CD14-positive monocyte (primary cell): ENCODE measurements at regions not wholly inside any gene's neighbourhood (a gene's known extent, or its start where the extent isn't known, plus 50 kb on each side); places are given as distances from the start of the nearest gene placed in this dataset.

Source experiments
- DNase-seq, 3 donors: peaks; one replicate each; pipeline ENCODE4 v3.0.0-alpha.2; 2011 to 2022
- H2AFZ ChIP-seq: 2 replicates; pipeline ENCODE4 v1.6.0; 2012; ENCODE audit warnings: mild to moderate bottlenecking, low read depth, low read length, inconsistent platforms; ENCODE audit not compliant: insufficient read depth, poor library complexity, severe bottlenecking
- H3K27ac ChIP-seq, 2 donors: 1 replicate in 1 of 2; 2 replicates in 1 of 2; pipeline ENCODE4 v1.5.1; 2012 to 2013; ENCODE audit warnings: low read length in 2 of 2, control low read depth in 1 of 2, inconsistent platforms in 1 of 2, low read depth in 1 of 2, mild to moderate bottlenecking in 1 of 2
- H3K27me3 ChIP-seq, 2 donors: one replicate each; pipeline versions ENCODE4 v1.6.0 to v1.6.1; 2011 to 2013; ENCODE audit warnings: low read length in 2 of 2; ENCODE audit not compliant: control insufficient read depth in 2 of 2, insufficient read depth in 2 of 2
- H3K36me3 ChIP-seq, 2 donors: replicated peaks in 1 of 2; 1 replicate in 1 of 2; 2 replicates in 1 of 2; pipeline versions ENCODE4 v1.5.1 to v1.6.1; 2012 to 2013; ENCODE audit warnings: low read length in 2 of 2, control low read depth in 1 of 2, inconsistent platforms in 1 of 2, mild to moderate bottlenecking in 1 of 2; ENCODE audit not compliant: insufficient read depth in 2 of 2, control insufficient read depth in 1 of 2
- H3K4me1 ChIP-seq, 2 donors: 1 replicate in 1 of 2; 2 replicates in 1 of 2; pipeline versions ENCODE4 v1.5.1 to v1.6.1; 2012 to 2013; ENCODE audit warnings: low read length in 2 of 2, control low read depth in 1 of 2, inconsistent platforms in 1 of 2, mild to moderate bottlenecking in 1 of 2, moderate library complexity in 1 of 2; ENCODE audit not compliant: insufficient read depth in 2 of 2, control insufficient read depth in 1 of 2
- H3K4me2 ChIP-seq: replicated peaks from 2 replicates; pipeline ENCODE3; 2012; ENCODE audit warnings: low read length, moderate library complexity, mild to moderate bottlenecking; ENCODE audit not compliant: poor library complexity, severe bottlenecking; ENCODE audit errors: extremely low read depth
- H3K4me3 ChIP-seq, 3 experiments: fragments of 200-600 bp in 1 of 3; sonication (generic) in 1 of 3; replicated peaks in 1 of 3; 1 replicate in 2 of 3; 2 replicates in 1 of 3; pipeline ENCODE4 v1.5.1; 2011 to 2013; ENCODE audit warnings: low read length in 3 of 3, mild to moderate bottlenecking in 3 of 3, control low read depth in 2 of 3, low read depth in 2 of 3, inconsistent platforms in 1 of 3, moderate library complexity in 1 of 3
- H3K79me2 ChIP-seq: 2 replicates; pipeline ENCODE4 v1.6.0; 2012; ENCODE audit warnings: mild to moderate bottlenecking, control low read depth, inconsistent platforms, low read length, moderate library complexity; ENCODE audit not compliant: insufficient read depth
- H3K9ac ChIP-seq: 2 replicates; pipeline ENCODE4 v1.6.0; 2017; ENCODE audit warnings: low read length, mild to moderate bottlenecking; ENCODE audit not compliant: insufficient read depth, poor library complexity, severe bottlenecking
- H3K9me3 ChIP-seq, 2 donors: replicated peaks in 1 of 2; 1 replicate in 1 of 2; 2 replicates in 1 of 2; pipeline versions ENCODE4 v1.5.1 to v1.6.1; 2012 to 2013; ENCODE audit warnings: low read length in 2 of 2, control low read depth in 1 of 2; ENCODE audit not compliant: control insufficient read depth in 1 of 2, insufficient read depth in 1 of 2
- H4K20me1 ChIP-seq: 2 replicates; pipeline ENCODE4 v1.6.0; 2012; ENCODE audit warnings: mild to moderate bottlenecking, low read length, control low read depth, moderate library complexity; ENCODE audit not compliant: insufficient read depth
- H3K27ac Mint-ChIP-seq, 7 donors: one replicate each; pipeline ENCODE4 v1.8.0; 2020; ENCODE audit warnings: mild to moderate bottlenecking in 7 of 7, mixed read lengths in 7 of 7, moderate library complexity in 6 of 7, inconsistent platforms in 2 of 7
- H3K27me3 Mint-ChIP-seq, 3 donors: one replicate each; pipeline ENCODE4 v1.8.0; 2021 to 2022; ENCODE audit warnings: low read depth in 3 of 3, mild to moderate bottlenecking in 3 of 3, mixed read lengths in 3 of 3, moderate library complexity in 3 of 3, inconsistent platforms in 1 of 3
- H3K36me3 Mint-ChIP-seq, 2 donors: one replicate each; pipeline ENCODE4 v1.8.0; 2020; ENCODE audit warnings: mixed read lengths in 2 of 2, inconsistent platforms in 1 of 2, mild to moderate bottlenecking in 1 of 2
- H3K4me1 Mint-ChIP-seq: one replicate; pipeline ENCODE4 v1.8.0; 2020; ENCODE audit warnings: mild to moderate bottlenecking, mixed read lengths
- H3K4me3 Mint-ChIP-seq, 2 donors: one replicate each; pipeline ENCODE4 v1.8.0; 2020; ENCODE audit warnings: mild to moderate bottlenecking in 2 of 2, mixed read lengths in 2 of 2, moderate library complexity in 1 of 2
- H3K9me3 Mint-ChIP-seq, 7 donors: one replicate each; pipeline ENCODE4 v1.8.0; 2020 to 2022; ENCODE audit warnings: mixed read lengths in 7 of 7, mild to moderate bottlenecking in 6 of 7, moderate library complexity in 6 of 7, inconsistent platforms in 2 of 7
- CTCF ChIP-seq: fragments of 200-600 bp; IDR thresholded peaks from one replicate; pipeline ENCODE4 v1.8.0; 2022; ENCODE audit warnings: antibody characterized with exemption, mild to moderate bottlenecking
- WGBS: methylation state at CpG from one replicate; pipeline ENCODE4 v1.1.5; 2013; ENCODE audit warnings: missing lambda C conversion rate; ENCODE audit not compliant: insufficient coverage; 5-methylcytosine and 5-hydroxymethylcytosine counted together
- intact Hi-C, 2 donors: fragments of 100-400 bp; cut with micrococcal nuclease; formaldehyde crosslinking; loops; one replicate each; pipeline versions ENCODE4 v1.15.0 to v1.15.1; 2023

- Histone ChIP-seq H3K9ac (no peak overlapping the region), H2AFZ (no peak overlapping the region), H4K20me1 (no peaks in the 10 kb centered on the region), H3K9me3 (no peaks in the 10 kb centered on the region), H3K79me2 (no peaks in the 10 kb centered on the region), H3K4me1 (no peaks in the 10 kb centered on the region), H3K27me3 (no peaks in the 10 kb centered on the region), H3K36me3 (no peaks in the 10 kb centered on the region), H3K4me2 (no peak overlapping the region), H3K27ac (no peak overlapping the region), H3K4me3 (no peak overlapping the region)
- intact Hi-C loops: no loop called here
- DNase-seq: no peak
- H3K4me3 Mint-ChIP-seq: no peak overlapping the region
- 100% methylated on average over 1 of the region's 1 CpG for WGBS
- H3K9me3 Mint-ChIP-seq: peaks cover 0 to 3% (median 0%) of the 10 kb centered on the region in 7 donors
- no peak overlapping the region for H3K27ac Mint-ChIP-seq
- no peaks in the 10 kb centered on the region for H3K27me3 Mint-ChIP-seq
- peaks cover 2% of the 10 kb centered on the region for H3K4me1 Mint-ChIP-seq
- TF ChIP-seq CTCF: no peak
- no peaks in the 10 kb centered on the region for H3K36me3 Mint-ChIP-seq
These were observed 496.9 kb downstream of the KCTD12 start for GRCh38 chr13:76389321-76389720.

GRCh38 chr13:76387566-76387965 is 498.6 kb downstream of the KCTD12 start:
- no peaks in the 10 kb centered on the region for H3K36me3 ChIP-seq
- no peak overlapping the region for H3K4me2 ChIP-seq
- Mint-ChIP-seq H3K4me3 (no peak overlapping the region), H3K36me3 (no peaks in the 10 kb centered on the region), H3K9me3 (peaks cover 0 to 2% (median 0%) of the 10 kb centered on the region in 7 donors), H3K4me1 (peaks cover 2% of the 10 kb centered on the region), H3K27me3 (no peaks in the 10 kb centered on the region), H3K27ac (no peak overlapping the region)
- H3K4me1 ChIP-seq: no peaks in the 10 kb centered on the region
- H3K27ac ChIP-seq: no peak overlapping the region
- H4K20me1 ChIP-seq: no peaks in the 10 kb centered on the region
- H3K27me3 ChIP-seq: no peaks in the 10 kb centered on the region
- H3K79me2 ChIP-seq: no peaks in the 10 kb centered on the region
- no peak for TF ChIP-seq CTCF
- H3K9ac ChIP-seq: no peak overlapping the region
- peak in 2 of 3 donors; percentile 4 to 11 for DNase-seq
- no peak overlapping the region for H2AFZ ChIP-seq
- no peak overlapping the region for H3K4me3 ChIP-seq
- no CpG with 5 or more reads among the region's 1 CpG for WGBS
- intact Hi-C loops: no loop called here
- no peaks in the 10 kb centered on the region for H3K9me3 ChIP-seq
